ENCODE measurements at regions not wholly inside any gene's neighbourhood (a gene's known extent, or its start where the extent isn't known, plus 50 kb on each side); places are given as distances from the start of the nearest gene placed in this dataset.

- no peak for DNase-seq
Observed at GRCh38 chr4:10334506-10335028, 122.7 kb downstream of the ZNF518B start.

GRCh38 chr4:10333942-10334341, 123.3 kb downstream of the ZNF518B start:
- DNase-seq = no peak

- DNase-seq = no peak
Observed at GRCh38 chr4:10326075-10326474, 131.2 kb downstream of the ZNF518B start.

- no peak for DNase-seq
Observed at GRCh38 chr4:10321931-10322330, 135.3 kb downstream of the ZNF518B start.

GRCh38 chr4:10320130-10320529, 137.1 kb downstream of the ZNF518B start:
- DNase-seq = no peak

GRCh38 chr4:10317345-10317744, 139.9 kb downstream of the ZNF518B start:
- no peak for DNase-seq

GRCh38 chr4:10316851-10317250, 140.4 kb downstream of the ZNF518B start:
- no peak for DNase-seq

- DNase-seq = no peak
Observed at GRCh38 chr4:10315638-10316037, 141.6 kb downstream of the ZNF518B start.

GRCh38 chr4:10312568-10312967, 144.7 kb downstream of the ZNF518B start:
- no peak for DNase-seq

GRCh38 chr4:10311939-10312338, 145.3 kb downstream of the ZNF518B start:
- no peak for DNase-seq

- DNase-seq = no peak
Observed at GRCh38 chr4:10305816-10306215, 151.4 kb downstream of the ZNF518B start.

GRCh38 chr4:10303291-10303690, 153.9 kb downstream of the ZNF518B start:
- DNase-seq = no peak

- no peak for DNase-seq
Observed at GRCh38 chr4:10302096-10302495, 155.1 kb downstream of the ZNF518B start.

- no peak for DNase-seq
Observed at GRCh38 chr4:10299601-10300000, 157.6 kb downstream of the ZNF518B start.

GRCh38 chr4:10298681-10299080, 158.5 kb downstream of the ZNF518B start:
- DNase-seq = no peak

- DNase-seq = no peak
Observed at GRCh38 chr4:10296730-10297129, 160.5 kb downstream of the ZNF518B start.

- DNase-seq = no peak
Observed at GRCh38 chr4:10295301-10295700, 161.9 kb downstream of the ZNF518B start.

GRCh38 chr4:10289538-10289906, 167.7 kb downstream of the ZNF518B start:
- no peak for DNase-seq

- no peak for DNase-seq
Observed at GRCh38 chr4:10288830-10289537, 168.2 kb downstream of the ZNF518B start.

GRCh38 chr4:10285028-10285427, 168.4 kb upstream of the WDR1 start:
- DNase-seq = no peak

- DNase-seq = no peak
Observed at GRCh38 chr4:10283761-10284160, 167.2 kb upstream of the WDR1 start.

- DNase-seq = no peak
Observed at GRCh38 chr4:10281996-10282395, 165.4 kb upstream of the WDR1 start.

- DNase-seq = no peak
Observed at GRCh38 chr4:10279261-10279660, 162.7 kb upstream of the WDR1 start.

GRCh38 chr4:10278071-10278470, 161.5 kb upstream of the WDR1 start:
- no peak for DNase-seq

- no peak for DNase-seq
Observed at GRCh38 chr4:10276152-10276551, 159.6 kb upstream of the WDR1 start.

Data from activated naive CD4-positive, alpha-beta T cell treated with Interleukin-2 at 50 U/mL for 16 hours (primary cell).